ENCODE measurements at regions not wholly inside any gene's neighbourhood (a gene's known extent, or its start where the extent isn't known, plus 50 kb on each side); places are given as distances from the start of the nearest gene placed in this dataset.

DNA sequence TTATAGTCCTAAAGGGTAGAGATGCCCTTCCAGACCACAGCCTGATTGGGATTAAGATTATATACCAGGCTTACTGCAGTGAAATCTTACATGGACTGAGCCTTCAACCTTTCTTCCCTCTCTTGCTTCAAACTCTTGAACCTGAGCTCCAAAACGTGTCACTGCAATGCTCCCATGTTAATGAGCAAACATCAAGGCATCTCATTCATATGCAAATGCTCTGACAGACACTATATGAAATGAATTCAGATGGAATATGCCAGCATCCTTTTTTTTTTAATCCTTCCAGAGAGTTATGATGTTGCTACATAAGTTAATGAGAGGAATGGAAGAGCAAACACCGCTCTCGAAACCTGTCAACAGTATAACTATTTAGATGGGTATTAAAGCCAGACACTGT, 611.9 kb upstream of the CDH11 start:
- TF ChIP-seq, protein P1, sequence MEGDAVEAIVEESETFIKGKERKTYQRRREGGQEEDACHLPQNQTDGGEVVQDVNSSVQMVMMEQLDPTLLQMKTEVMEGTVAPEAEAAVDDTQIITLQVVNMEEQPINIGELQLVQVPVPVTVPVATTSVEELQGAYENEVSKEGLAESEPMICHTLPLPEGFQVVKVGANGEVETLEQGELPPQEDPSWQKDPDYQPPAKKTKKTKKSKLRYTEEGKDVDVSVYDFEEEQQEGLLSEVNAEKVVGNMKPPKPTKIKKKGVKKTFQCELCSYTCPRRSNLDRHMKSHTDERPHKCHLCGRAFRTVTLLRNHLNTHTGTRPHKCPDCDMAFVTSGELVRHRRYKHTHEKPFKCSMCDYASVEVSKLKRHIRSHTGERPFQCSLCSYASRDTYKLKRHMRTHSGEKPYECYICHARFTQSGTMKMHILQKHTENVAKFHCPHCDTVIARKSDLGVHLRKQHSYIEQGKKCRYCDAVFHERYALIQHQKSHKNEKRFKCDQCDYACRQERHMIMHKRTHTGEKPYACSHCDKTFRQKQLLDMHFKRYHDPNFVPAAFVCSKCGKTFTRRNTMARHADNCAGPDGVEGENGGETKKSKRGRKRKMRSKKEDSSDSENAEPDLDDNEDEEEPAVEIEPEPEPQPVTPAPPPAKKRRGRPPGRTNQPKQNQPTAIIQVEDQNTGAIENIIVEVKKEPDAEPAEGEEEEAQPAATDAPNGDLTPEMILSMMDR (IDR thresholded peaks at IDR 0.05): no peak
- H3K4me3 ChIP-seq: no peak overlapping the region
- H3K4me1 ChIP-seq (ENCODE audit: low read depth): no peaks in the 10 kb centered on the region
- intact Hi-C loops (cut with DNase I, micrococcal nuclease): no loop called here
- ATAC-seq: no peak
- H3K9me3 ChIP-seq: no peaks in the 10 kb centered on the region
- no peaks in the 10 kb centered on the region for H3K36me3 ChIP-seq (ENCODE audit: low read depth)
- no peak for DNase-seq

DNA sequence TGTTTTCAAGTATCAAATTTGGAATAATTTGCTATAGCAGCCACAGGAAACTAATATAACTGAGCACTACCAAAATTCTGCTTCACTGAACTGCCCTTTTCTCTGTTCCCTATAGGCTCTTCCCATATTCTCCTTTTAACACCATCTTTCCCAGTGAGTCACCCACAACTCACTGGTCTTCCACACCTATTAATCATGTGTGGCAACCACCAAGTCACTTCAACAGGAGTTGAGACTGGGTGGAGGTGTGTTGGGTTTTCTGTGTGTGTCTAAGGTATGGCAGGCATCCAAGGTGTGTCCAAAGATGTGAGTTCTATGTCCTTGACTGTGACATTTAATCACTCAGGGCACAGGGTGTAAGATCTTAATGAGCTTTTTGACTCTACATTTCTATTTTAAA, 610.0 kb upstream of the CDH11 start:
- Histone ChIP-seq H3K4me3 (no peak overlapping the region), H3K9me3 (no peaks in the 10 kb centered on the region), H3K36me3 (ENCODE audit: low read depth) (no peaks in the 10 kb centered on the region), H3K4me1 (ENCODE audit: low read depth) (no peaks in the 10 kb centered on the region)
- DNase-seq: no peak
- ATAC-seq: no peak
- intact Hi-C loops (cut with DNase I, micrococcal nuclease): no loop called here
- TF ChIP-seq, protein P1 (IDR thresholded peaks at IDR 0.05): no peak

DNA sequence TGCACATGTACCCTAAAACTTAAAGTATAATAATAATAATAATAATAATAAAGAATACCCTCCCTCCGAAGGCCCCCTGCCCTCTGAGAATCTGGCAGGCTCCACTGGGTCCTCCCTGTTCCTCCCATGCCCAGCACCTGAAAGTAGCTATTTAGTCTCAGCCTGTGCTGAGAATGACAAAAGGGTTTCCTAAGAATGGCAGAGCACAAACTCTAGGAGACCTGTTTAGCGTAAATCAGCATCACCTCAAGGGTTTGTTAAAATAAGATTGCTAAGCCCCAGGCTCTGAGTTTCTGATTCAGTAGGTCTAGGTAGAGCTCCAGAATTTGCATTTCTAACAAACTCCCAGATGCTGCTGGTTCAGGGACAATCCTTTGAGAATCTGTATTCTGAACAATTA, 606.8 kb upstream of the CDH11 start:
- no peak for ATAC-seq
- Histone ChIP-seq H3K9me3 (no peaks in the 10 kb centered on the region), H3K36me3 (ENCODE audit: low read depth) (no peaks in the 10 kb centered on the region), H3K4me3 (no peak overlapping the region), H3K4me1 (ENCODE audit: low read depth) (no peaks in the 10 kb centered on the region)
- TF ChIP-seq, protein P1 (IDR thresholded peaks at IDR 0.05): no peak
- intact Hi-C loops (cut with DNase I, micrococcal nuclease): no loop called here
- no peak for DNase-seq

DNA sequence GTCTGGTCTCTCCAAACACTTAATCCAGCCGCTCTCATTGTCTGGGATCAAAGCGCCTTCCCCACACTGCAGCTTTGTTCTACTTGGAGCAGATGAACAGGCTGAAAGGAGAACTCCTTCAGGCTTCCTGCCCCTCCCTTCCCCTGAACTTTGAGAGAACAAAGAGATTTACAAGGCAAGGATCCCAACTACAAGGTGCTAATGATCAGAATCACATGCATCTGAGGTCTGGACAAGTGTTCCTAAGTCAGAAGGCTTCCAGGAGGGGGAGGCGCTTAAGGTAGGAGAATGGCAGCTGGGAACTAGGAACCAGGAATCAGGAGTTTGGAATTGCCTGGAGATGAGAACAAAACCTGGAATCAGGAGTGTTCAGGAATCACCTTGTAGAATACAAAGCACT, 606.3 kb upstream of the CDH11 start:
- DNase-seq (no peak), ATAC-seq (no peak)
- Histone ChIP-seq H3K4me1 (ENCODE audit: low read depth) (no peaks in the 10 kb centered on the region), H3K36me3 (ENCODE audit: low read depth) (no peaks in the 10 kb centered on the region), H3K4me3 (no peak overlapping the region), H3K9me3 (no peaks in the 10 kb centered on the region)
- TF ChIP-seq, protein P1 (IDR thresholded peaks at IDR 0.05): no peak
- intact Hi-C loops (cut with DNase I, micrococcal nuclease): no loop called here

DNA sequence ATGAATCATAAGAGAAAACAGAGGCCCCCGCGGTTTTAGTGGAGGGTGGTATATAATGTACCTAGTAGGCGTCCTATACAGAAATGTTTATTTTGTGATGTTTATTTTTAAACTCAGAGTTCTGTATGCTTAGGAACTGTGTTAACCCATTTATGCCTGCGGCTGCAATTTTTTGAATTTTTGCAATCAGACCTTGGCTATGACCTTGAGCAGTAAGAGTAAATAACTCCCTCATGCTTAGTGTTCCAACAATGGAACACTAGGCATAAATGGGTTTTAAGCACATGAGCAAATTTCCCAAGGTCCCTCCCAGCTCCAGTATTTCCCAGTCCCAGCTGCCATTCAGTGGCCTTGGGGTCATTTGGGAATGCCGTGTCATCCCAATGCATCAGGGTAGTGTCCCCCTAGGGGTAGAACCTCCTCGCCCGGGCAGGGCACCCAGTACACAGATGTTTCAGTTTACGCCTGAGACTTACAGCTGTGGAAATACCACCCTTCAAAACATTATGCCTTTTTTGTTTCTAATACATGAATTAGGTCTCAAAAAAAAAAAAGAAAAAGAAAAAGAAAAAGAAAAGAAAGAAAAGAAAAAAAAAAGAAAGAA, 605.8 kb upstream of the CDH11 start:
- no peaks in the 10 kb centered on the region for H3K9me3 ChIP-seq
- no peak overlapping the region for H3K4me3 ChIP-seq
- H3K36me3 ChIP-seq (ENCODE audit: low read depth): no peaks in the 10 kb centered on the region
- no peak for ATAC-seq
- no peak for DNase-seq
- no peaks in the 10 kb centered on the region for H3K4me1 ChIP-seq (ENCODE audit: low read depth)
- intact Hi-C loops (cut with DNase I, micrococcal nuclease): no loop called here
- TF ChIP-seq, protein P1 (IDR thresholded peaks at IDR 0.05): no peak
